ENCODE measurements at regions not wholly inside any gene's neighbourhood (a gene's known extent, or its start where the extent isn't known, plus 50 kb on each side); places are given as distances from the start of the nearest gene placed in this dataset.

GRCh38 chr12:46682148-46682547 lies 143.6 kb downstream of the SLC38A4 start:
- Histone ChIP-seq H3K9me3 (ENCODE audit: control insufficient read depth in 1 of 2, low read length in 2 of 2) (no peaks in the 10 kb centered on the region), H3K27ac (ENCODE audit: low read length) (no peak overlapping the region), H3K27me3 (ENCODE audit: low read depth, low read length) (no peaks in the 10 kb centered on the region), H3K4me1 (ENCODE audit: control insufficient read depth in 1 of 2, insufficient read depth in 2 of 2, low read length in 2 of 2) (no peaks in the 10 kb centered on the region), H3K4me3 (ENCODE audit: low read depth in 1 of 2, low read length in 2 of 2) (no peak overlapping the region), H3K36me3 (ENCODE audit: control insufficient read depth in 1 of 2, insufficient read depth in 2 of 2, low read length in 2 of 2) (no peaks in the 10 kb centered on the region)

GRCh38 chr12:46680506-46680905 lies 145.3 kb downstream of the SLC38A4 start:
- Histone ChIP-seq H3K4me3 (ENCODE audit: low read depth in 1 of 2, low read length in 2 of 2) (no peak overlapping the region), H3K27me3 (ENCODE audit: low read depth, low read length) (no peaks in the 10 kb centered on the region), H3K9me3 (ENCODE audit: control insufficient read depth in 1 of 2, low read length in 2 of 2) (no peaks in the 10 kb centered on the region), H3K4me1 (ENCODE audit: control insufficient read depth in 1 of 2, insufficient read depth in 2 of 2, low read length in 2 of 2) (no peaks in the 10 kb centered on the region), H3K27ac (ENCODE audit: low read length) (no peak overlapping the region), H3K36me3 (ENCODE audit: control insufficient read depth in 1 of 2, insufficient read depth in 2 of 2, low read length in 2 of 2) (no peaks in the 10 kb centered on the region)

GRCh38 chr12:46679754-46680153 lies 146.0 kb downstream of the SLC38A4 start:
- H3K4me1 ChIP-seq (ENCODE audit: control insufficient read depth in 1 of 2, insufficient read depth in 2 of 2, low read length in 2 of 2): no peaks in the 10 kb centered on the region
- H3K9me3 ChIP-seq (ENCODE audit: control insufficient read depth in 1 of 2, low read length in 2 of 2): no peaks in the 10 kb centered on the region
- H3K27me3 ChIP-seq (ENCODE audit: low read depth, low read length): no peaks in the 10 kb centered on the region
- H3K4me3 ChIP-seq (ENCODE audit: low read depth in 1 of 2, low read length in 2 of 2): no peak overlapping the region
- no peaks in the 10 kb centered on the region for H3K36me3 ChIP-seq (ENCODE audit: control insufficient read depth in 1 of 2, insufficient read depth in 2 of 2, low read length in 2 of 2)
- no peak overlapping the region for H3K27ac ChIP-seq (ENCODE audit: low read length)

- H3K4me3 ChIP-seq (ENCODE audit: low read depth in 1 of 2, low read length in 2 of 2): no peak overlapping the region
- no peaks in the 10 kb centered on the region for H3K27me3 ChIP-seq (ENCODE audit: low read depth, low read length)
- no peaks in the 10 kb centered on the region for H3K4me1 ChIP-seq (ENCODE audit: control insufficient read depth in 1 of 2, insufficient read depth in 2 of 2, low read length in 2 of 2)
- H3K36me3 ChIP-seq (ENCODE audit: control insufficient read depth in 1 of 2, insufficient read depth in 2 of 2, low read length in 2 of 2): no peaks in the 10 kb centered on the region
- H3K9me3 ChIP-seq (ENCODE audit: control insufficient read depth in 1 of 2, low read length in 2 of 2): no peaks in the 10 kb centered on the region
- H3K27ac ChIP-seq (ENCODE audit: low read length): no peak overlapping the region
Observed at GRCh38 chr12:46678426-46678825, 147.4 kb downstream of the SLC38A4 start.

GRCh38 chr12:46677749-46678148 lies 148.0 kb downstream of the SLC38A4 start:
- Histone ChIP-seq H3K9me3 (ENCODE audit: control insufficient read depth in 1 of 2, low read length in 2 of 2) (no peaks in the 10 kb centered on the region), H3K4me1 (ENCODE audit: control insufficient read depth in 1 of 2, insufficient read depth in 2 of 2, low read length in 2 of 2) (no peaks in the 10 kb centered on the region), H3K4me3 (ENCODE audit: low read depth in 1 of 2, low read length in 2 of 2) (no peak overlapping the region), H3K27me3 (ENCODE audit: low read depth, low read length) (no peaks in the 10 kb centered on the region), H3K27ac (ENCODE audit: low read length) (no peak overlapping the region), H3K36me3 (ENCODE audit: control insufficient read depth in 1 of 2, insufficient read depth in 2 of 2, low read length in 2 of 2) (no peaks in the 10 kb centered on the region)

GRCh38 chr12:46676797-46677520 lies 148.8 kb downstream of the SLC38A4 start:
- Histone ChIP-seq H3K9me3 (ENCODE audit: control insufficient read depth in 1 of 2, low read length in 2 of 2) (no peaks in the 10 kb centered on the region), H3K36me3 (ENCODE audit: control insufficient read depth in 1 of 2, insufficient read depth in 2 of 2, low read length in 2 of 2) (no peaks in the 10 kb centered on the region), H3K27ac (ENCODE audit: low read length) (no peak overlapping the region), H3K27me3 (ENCODE audit: low read depth, low read length) (no peaks in the 10 kb centered on the region), H3K4me3 (ENCODE audit: low read depth in 1 of 2, low read length in 2 of 2) (no peak overlapping the region), H3K4me1 (ENCODE audit: control insufficient read depth in 1 of 2, insufficient read depth in 2 of 2, low read length in 2 of 2) (no peaks in the 10 kb centered on the region)

GRCh38 chr12:46676396-46676795 lies 149.4 kb downstream of the SLC38A4 start:
- no peaks in the 10 kb centered on the region for H3K27me3 ChIP-seq (ENCODE audit: low read depth, low read length)
- peaks cover 0 to 2% of the 10 kb centered on the region in 2 donors for H3K4me1 ChIP-seq (ENCODE audit: control insufficient read depth in 1 of 2, insufficient read depth in 2 of 2, low read length in 2 of 2)
- no peaks in the 10 kb centered on the region for H3K36me3 ChIP-seq (ENCODE audit: control insufficient read depth in 1 of 2, insufficient read depth in 2 of 2, low read length in 2 of 2)
- H3K9me3 ChIP-seq (ENCODE audit: control insufficient read depth in 1 of 2, low read length in 2 of 2): no peaks in the 10 kb centered on the region
- H3K27ac ChIP-seq (ENCODE audit: low read length): no peak overlapping the region
- H3K4me3 ChIP-seq (ENCODE audit: low read depth in 1 of 2, low read length in 2 of 2): no peak overlapping the region

- no peaks in the 10 kb centered on the region for H3K36me3 ChIP-seq (ENCODE audit: control insufficient read depth in 1 of 2, insufficient read depth in 2 of 2, low read length in 2 of 2)
- H3K9me3 ChIP-seq (ENCODE audit: control insufficient read depth in 1 of 2, low read length in 2 of 2): no peaks in the 10 kb centered on the region
- H3K4me1 ChIP-seq (ENCODE audit: control insufficient read depth in 1 of 2, insufficient read depth in 2 of 2, low read length in 2 of 2): peaks cover 0 to 9% of the 10 kb centered on the region in 2 donors
- no peak overlapping the region for H3K27ac ChIP-seq (ENCODE audit: low read length)
- H3K27me3 ChIP-seq (ENCODE audit: low read depth, low read length): no peaks in the 10 kb centered on the region
- no peak overlapping the region for H3K4me3 ChIP-seq (ENCODE audit: low read depth in 1 of 2, low read length in 2 of 2)
Observed at GRCh38 chr12:46675736-46676135, 150.1 kb downstream of the SLC38A4 start.

GRCh38 chr12:46674800-46675199 lies 151.0 kb downstream of the SLC38A4 start:
- no peaks in the 10 kb centered on the region for H3K36me3 ChIP-seq (ENCODE audit: control insufficient read depth in 1 of 2, insufficient read depth in 2 of 2, low read length in 2 of 2)

GRCh38 chr12:46674129-46674528 lies 151.7 kb downstream of the SLC38A4 start:
- peaks cover 0 to 9% of the 10 kb centered on the region in 2 donors for H3K4me1 ChIP-seq (ENCODE audit: control insufficient read depth in 1 of 2, insufficient read depth in 2 of 2, low read length in 2 of 2)
- H3K9me3 ChIP-seq (ENCODE audit: control insufficient read depth in 1 of 2, low read length in 2 of 2): no peaks in the 10 kb centered on the region
- H3K4me3 ChIP-seq (ENCODE audit: low read depth in 1 of 2, low read length in 2 of 2): no peak overlapping the region
- no peaks in the 10 kb centered on the region for H3K27me3 ChIP-seq (ENCODE audit: low read depth, low read length)
- H3K36me3 ChIP-seq (ENCODE audit: control insufficient read depth in 1 of 2, insufficient read depth in 2 of 2, low read length in 2 of 2): no peaks in the 10 kb centered on the region
- no peak overlapping the region for H3K27ac ChIP-seq (ENCODE audit: low read length)

More at GRCh38 chr12:46674800-46675199, 151.0 kb downstream of the SLC38A4 start:
- no peak overlapping the region for H3K4me3 ChIP-seq (ENCODE audit: low read depth in 1 of 2, low read length in 2 of 2)
- H3K27ac ChIP-seq (ENCODE audit: low read length): no peak overlapping the region
- H3K4me1 ChIP-seq (ENCODE audit: control insufficient read depth in 1 of 2, insufficient read depth in 2 of 2, low read length in 2 of 2): peaks cover 0 to 9% of the 10 kb centered on the region in 2 donors
- H3K27me3 ChIP-seq (ENCODE audit: low read depth, low read length): no peaks in the 10 kb centered on the region
- no peaks in the 10 kb centered on the region for H3K9me3 ChIP-seq (ENCODE audit: control insufficient read depth in 1 of 2, low read length in 2 of 2)

GRCh38 chr12:46671102-46671501 lies 154.7 kb downstream of the SLC38A4 start:
- Histone ChIP-seq H3K36me3 (ENCODE audit: control insufficient read depth in 1 of 2, insufficient read depth in 2 of 2, low read length in 2 of 2) (no peaks in the 10 kb centered on the region), H3K27ac (ENCODE audit: low read length) (no peak overlapping the region), H3K27me3 (ENCODE audit: low read depth, low read length) (no peaks in the 10 kb centered on the region), H3K4me1 (ENCODE audit: control insufficient read depth in 1 of 2, insufficient read depth in 2 of 2, low read length in 2 of 2) (peaks cover 0 to 9% of the 10 kb centered on the region in 2 donors), H3K9me3 (ENCODE audit: control insufficient read depth in 1 of 2, low read length in 2 of 2) (no peaks in the 10 kb centered on the region), H3K4me3 (ENCODE audit: low read depth in 1 of 2, low read length in 2 of 2) (no peak overlapping the region)

- no peaks in the 10 kb centered on the region for H3K9me3 ChIP-seq (ENCODE audit: control insufficient read depth in 1 of 2, low read length in 2 of 2)
Observed at GRCh38 chr12:46670636-46671035, 155.2 kb downstream of the SLC38A4 start.

More at GRCh38 chr12:46670636-46671035, 155.2 kb downstream of the SLC38A4 start:
- H3K27me3 ChIP-seq (ENCODE audit: low read depth, low read length): no peaks in the 10 kb centered on the region
- H3K4me3 ChIP-seq (ENCODE audit: low read depth in 1 of 2, low read length in 2 of 2): no peak overlapping the region
- H3K36me3 ChIP-seq (ENCODE audit: control insufficient read depth in 1 of 2, insufficient read depth in 2 of 2, low read length in 2 of 2): no peaks in the 10 kb centered on the region
- no peak overlapping the region for H3K27ac ChIP-seq (ENCODE audit: low read length)
- H3K4me1 ChIP-seq (ENCODE audit: control insufficient read depth in 1 of 2, insufficient read depth in 2 of 2, low read length in 2 of 2): peaks cover 0 to 9% of the 10 kb centered on the region in 2 donors
